Mucosa of stomach (tissue), 1 donor: ENCODE measurements at regions not wholly inside any gene's neighbourhood (a gene's known extent, or its start where the extent isn't known, plus 50 kb on each side); places are given as distances from the start of the nearest gene placed in this dataset.

Experiments
- H3K27me3 ChIP-seq: one replicate; pipeline ENCODE4 v1.7.0; 2013; ENCODE audit warnings: mild to moderate bottlenecking, low read length; ENCODE audit not compliant: control insufficient read depth, insufficient read depth
- H3K36me3 ChIP-seq: one replicate; pipeline ENCODE4 v1.7.0; 2013; ENCODE audit warnings: low read length; ENCODE audit not compliant: control insufficient read depth, insufficient read depth
- H3K4me1 ChIP-seq: one replicate; pipeline ENCODE4 v1.7.0; 2013; ENCODE audit warnings: mild to moderate bottlenecking, low read length; ENCODE audit not compliant: control insufficient read depth, insufficient read depth
- H3K4me3 ChIP-seq: one replicate; pipeline ENCODE4 v1.7.0; 2013; ENCODE audit warnings: low read length
- H3K9ac ChIP-seq: one replicate; pipeline ENCODE4 v1.7.0; 2013; ENCODE audit warnings: mild to moderate bottlenecking, low read length, moderate library complexity
- H3K9me3 ChIP-seq: one replicate; pipeline ENCODE4 v1.7.0; 2013; ENCODE audit warnings: mild to moderate bottlenecking, low read length, moderate library complexity; ENCODE audit not compliant: control insufficient read depth
- donor health status: Pancreatic carcinoma.

DNA sequence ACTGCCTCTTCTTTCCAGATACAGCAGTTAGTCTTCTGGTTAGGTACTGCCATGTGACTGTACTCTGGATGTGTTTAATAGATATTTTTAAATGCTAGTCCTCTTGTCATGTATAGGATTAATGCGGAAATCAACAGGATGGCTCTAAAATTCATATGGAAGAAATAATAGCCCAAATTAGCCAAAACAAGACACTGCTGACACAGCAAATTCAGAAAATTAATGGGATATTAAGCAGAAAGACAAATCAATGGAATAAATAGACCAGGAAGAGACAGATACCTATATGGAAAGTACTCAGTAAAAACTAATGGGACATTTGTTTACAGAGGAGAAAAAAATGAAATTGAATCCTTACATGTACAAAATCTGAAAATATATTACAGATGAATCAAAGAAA is 679.3 kb upstream of the PCDH20 start:
- Histone ChIP-seq H3K27me3 (no peaks in the 10 kb centered on the region), H3K9me3 (no peaks in the 10 kb centered on the region), H3K4me3 (no peak overlapping the region), H3K4me1 (no peaks in the 10 kb centered on the region), H3K9ac (no peak overlapping the region), H3K36me3 (no peaks in the 10 kb centered on the region)

DNA sequence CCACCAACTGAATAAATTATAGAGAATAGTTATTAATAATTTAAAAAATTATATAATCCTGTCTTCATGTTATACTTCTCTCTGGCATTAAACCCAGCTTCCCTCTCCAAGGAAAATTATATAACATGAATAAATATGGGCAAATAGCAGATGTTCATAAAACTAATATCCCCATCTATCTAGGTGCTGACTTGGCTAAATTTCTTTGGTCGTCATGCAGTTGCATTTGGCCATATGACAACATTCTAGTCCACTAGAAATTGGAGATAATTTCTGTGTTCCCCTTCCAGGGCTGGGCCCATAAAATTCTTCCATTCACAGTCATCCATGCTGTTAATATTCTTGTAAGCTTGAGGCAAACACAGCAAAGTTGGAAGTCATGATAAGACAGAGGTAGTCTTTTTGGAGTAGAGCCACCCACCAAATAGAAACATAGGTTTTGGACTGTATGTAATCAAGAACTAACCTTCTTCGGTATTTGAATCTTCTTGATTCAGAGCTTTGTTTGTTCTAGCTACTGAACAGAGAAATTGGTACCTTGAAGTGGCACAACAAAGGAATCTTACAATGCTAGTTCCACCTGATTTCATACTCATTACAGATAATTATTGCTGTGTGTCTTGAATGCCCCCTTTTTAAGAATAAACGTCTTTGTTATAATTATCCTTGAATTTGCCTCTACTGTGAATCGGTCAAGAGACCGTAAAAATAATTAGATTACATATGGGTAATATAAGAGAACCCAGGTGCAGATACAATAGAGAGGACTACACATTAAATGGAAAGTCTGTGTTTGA is 678.5 kb upstream of the PCDH20 start:
- H3K4me1 ChIP-seq = no peaks in the 10 kb centered on the region
- no peaks in the 10 kb centered on the region for H3K36me3 ChIP-seq
- no peaks in the 10 kb centered on the region for H3K9me3 ChIP-seq
- H3K27me3 ChIP-seq = no peaks in the 10 kb centered on the region
- H3K9ac ChIP-seq = no peak overlapping the region
- H3K4me3 ChIP-seq = no peak overlapping the region

DNA sequence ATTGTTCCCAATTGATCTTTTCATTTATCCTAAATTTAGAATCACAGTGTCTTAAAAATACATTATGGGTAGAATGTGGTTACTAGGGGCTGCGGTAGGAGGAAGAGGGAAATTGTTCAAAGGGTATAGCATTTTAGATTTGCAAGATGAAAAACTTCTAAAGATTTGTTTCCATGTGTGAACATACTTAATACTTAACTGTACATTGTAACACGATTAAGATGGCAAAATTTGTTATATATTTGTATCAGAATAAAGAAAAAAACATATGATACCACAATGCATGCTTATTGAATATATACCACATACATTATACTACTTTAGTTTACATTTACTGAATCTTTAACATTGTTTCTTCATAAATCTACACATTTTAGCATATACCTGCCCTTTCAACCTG is 677.3 kb upstream of the PCDH20 start:
- H3K9ac ChIP-seq = no peak overlapping the region
- H3K36me3 ChIP-seq = no peaks in the 10 kb centered on the region
- no peaks in the 10 kb centered on the region for H3K4me1 ChIP-seq
- no peak overlapping the region for H3K4me3 ChIP-seq
- H3K9me3 ChIP-seq = no peaks in the 10 kb centered on the region
- H3K27me3 ChIP-seq = no peaks in the 10 kb centered on the region

DNA sequence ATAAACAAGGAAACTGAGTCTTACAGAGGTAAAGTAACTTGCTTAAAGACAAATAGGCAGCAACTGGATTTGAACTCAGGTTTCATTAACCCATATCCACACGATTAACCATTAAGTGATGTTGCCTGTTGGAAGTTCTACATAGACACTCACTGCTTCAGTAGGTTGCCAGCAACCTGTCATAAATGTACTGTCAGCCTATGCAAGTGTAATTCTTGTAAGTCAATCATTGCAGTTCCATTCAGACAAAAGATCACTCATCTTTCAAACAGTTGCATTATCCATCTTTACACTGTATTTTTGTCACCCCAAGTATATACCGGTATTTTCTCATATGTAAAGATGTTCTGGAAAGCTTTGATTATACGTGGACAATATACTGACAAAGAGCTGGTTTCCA is 676.9 kb upstream of the PCDH20 start:
- H3K4me1 ChIP-seq = no peaks in the 10 kb centered on the region
- no peaks in the 10 kb centered on the region for H3K9me3 ChIP-seq
- H3K27me3 ChIP-seq = no peaks in the 10 kb centered on the region
- H3K4me3 ChIP-seq = no peak overlapping the region
- H3K36me3 ChIP-seq = no peaks in the 10 kb centered on the region
- no peak overlapping the region for H3K9ac ChIP-seq

DNA sequence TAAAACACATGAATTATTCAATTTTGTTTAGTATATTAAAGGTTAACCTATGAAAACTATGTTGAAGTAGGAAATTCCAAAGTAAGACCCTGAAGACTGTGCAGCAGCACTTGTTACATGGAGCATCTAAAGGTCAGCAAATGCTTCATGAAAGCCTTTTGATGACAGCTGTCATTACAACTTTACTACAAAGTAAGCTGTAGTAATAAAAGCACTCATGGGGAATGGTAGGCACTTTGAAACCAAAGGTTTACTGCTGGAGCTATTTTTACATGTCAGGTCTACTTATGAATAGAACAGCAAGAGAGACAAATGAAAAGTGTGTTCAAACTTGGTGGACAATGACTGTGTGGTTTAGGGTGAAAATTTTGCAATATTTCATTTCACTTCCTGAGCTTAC is 672.5 kb upstream of the PCDH20 start:
- no peaks in the 10 kb centered on the region for H3K4me1 ChIP-seq
- H3K4me3 ChIP-seq = no peak overlapping the region
- no peak overlapping the region for H3K9ac ChIP-seq
- no peaks in the 10 kb centered on the region for H3K36me3 ChIP-seq
- no peaks in the 10 kb centered on the region for H3K9me3 ChIP-seq
- no peaks in the 10 kb centered on the region for H3K27me3 ChIP-seq

DNA sequence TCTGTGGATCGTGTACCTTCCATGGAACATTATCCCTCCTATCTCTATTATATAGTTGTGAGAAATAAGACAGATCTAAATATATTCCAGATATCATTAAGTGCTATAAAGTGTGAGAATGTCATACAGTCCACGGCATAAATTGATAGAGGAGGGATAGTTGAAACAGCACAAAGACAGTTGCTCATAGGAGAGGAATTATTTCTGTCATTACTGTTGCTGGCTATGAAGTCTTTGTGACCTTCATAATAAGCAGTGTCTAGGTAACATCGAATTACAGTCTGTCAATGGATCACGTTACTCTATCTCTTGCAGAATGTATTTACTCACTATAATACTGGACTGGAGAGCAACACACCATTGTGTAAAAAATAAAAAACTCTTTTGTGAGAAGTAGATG is 671.5 kb upstream of the PCDH20 start:
- no peak overlapping the region for H3K9ac ChIP-seq
- no peaks in the 10 kb centered on the region for H3K27me3 ChIP-seq
- no peaks in the 10 kb centered on the region for H3K36me3 ChIP-seq
- no peak overlapping the region for H3K4me3 ChIP-seq
- no peaks in the 10 kb centered on the region for H3K4me1 ChIP-seq
- no peaks in the 10 kb centered on the region for H3K9me3 ChIP-seq

DNA sequence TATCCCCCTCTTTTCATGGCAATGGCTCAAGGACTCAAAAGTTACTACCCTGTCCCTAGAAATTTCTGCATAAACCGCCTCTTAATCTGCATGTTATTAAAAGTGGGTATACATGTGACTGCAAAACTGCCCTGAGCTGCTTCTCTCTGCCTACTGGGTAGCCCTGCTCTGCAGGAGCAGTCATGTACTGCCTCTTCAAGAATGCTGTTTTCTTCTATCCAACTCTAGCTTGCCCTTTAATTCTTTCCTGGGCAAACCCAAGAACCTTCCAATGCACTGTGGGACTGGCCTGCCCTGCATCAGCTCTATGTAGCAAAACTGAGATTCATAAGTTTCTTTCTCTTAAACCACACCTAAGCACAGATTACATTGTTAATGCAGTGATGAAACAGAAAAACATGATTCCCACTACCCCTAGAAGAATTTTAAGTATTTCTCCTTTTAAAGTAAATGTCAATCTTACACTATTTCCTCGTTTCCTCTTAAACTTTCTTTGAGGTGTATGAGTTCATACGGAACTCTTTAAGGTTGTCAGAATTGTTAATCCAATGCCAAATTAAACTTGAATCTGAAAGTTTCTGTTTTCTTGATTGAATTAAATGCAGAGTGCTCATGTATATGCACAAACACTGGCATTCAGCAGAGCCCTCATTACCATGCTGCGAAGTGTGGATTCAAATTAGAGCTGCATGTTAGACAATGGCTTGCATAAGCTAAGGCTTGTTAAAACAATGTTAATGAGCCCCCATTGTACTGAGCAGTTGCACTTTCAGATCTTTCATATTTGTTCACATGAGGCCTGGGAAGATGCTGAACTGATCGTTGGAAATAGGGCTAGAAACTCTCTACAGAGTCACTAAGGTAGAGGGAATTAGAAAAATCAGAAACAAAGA is 669.9 kb upstream of the PCDH20 start:
- Histone ChIP-seq H3K9ac (no peak overlapping the region), H3K27me3 (no peaks in the 10 kb centered on the region), H3K36me3 (no peaks in the 10 kb centered on the region), H3K9me3 (no peaks in the 10 kb centered on the region), H3K4me3 (no peak overlapping the region), H3K4me1 (no peaks in the 10 kb centered on the region)

DNA sequence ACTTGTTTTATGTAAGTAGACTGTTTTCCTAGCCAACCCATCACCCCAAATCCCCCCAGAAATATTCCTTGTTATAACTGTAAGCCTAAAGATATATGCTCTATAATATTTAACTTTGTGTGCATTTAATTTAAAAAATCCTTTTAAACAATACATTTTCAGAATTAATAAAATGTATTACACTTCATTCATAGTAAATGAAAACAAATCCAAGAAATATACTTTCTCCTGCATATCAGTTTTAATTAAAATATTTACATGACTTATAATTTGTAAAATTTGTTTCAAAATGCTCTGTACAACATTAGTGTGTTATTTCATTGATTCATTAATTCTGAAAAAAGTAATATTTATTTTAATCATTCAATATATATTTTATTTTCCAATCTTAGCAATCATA is 669.1 kb upstream of the PCDH20 start:
- Histone ChIP-seq H3K4me1 (no peaks in the 10 kb centered on the region), H3K4me3 (no peak overlapping the region), H3K9ac (no peak overlapping the region), H3K27me3 (no peaks in the 10 kb centered on the region), H3K9me3 (no peaks in the 10 kb centered on the region), H3K36me3 (no peaks in the 10 kb centered on the region)

DNA sequence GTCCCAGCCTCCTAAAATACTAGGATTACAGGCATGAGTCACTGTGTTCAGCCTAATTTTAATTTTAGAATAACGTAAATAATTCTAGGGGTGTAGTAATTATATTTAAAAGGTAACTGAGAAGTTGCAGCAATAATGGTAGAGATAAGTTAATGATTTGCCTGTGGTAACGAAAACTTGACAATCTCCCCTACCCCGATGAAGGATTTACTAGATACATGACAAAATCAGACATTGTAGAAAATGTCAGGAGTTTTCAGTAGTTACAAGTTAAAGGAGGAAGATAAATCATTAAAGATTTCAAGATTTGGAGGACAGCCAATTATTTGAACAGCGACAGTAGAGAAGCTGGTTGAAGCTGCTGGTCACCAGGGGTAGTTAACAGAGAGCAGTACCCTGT is 652.2 kb upstream of the PCDH20 start:
- Histone ChIP-seq H3K36me3 (no peaks in the 10 kb centered on the region), H3K9ac (no peak overlapping the region), H3K9me3 (no peaks in the 10 kb centered on the region), H3K27me3 (no peaks in the 10 kb centered on the region), H3K4me3 (no peak overlapping the region), H3K4me1 (no peaks in the 10 kb centered on the region)

DNA sequence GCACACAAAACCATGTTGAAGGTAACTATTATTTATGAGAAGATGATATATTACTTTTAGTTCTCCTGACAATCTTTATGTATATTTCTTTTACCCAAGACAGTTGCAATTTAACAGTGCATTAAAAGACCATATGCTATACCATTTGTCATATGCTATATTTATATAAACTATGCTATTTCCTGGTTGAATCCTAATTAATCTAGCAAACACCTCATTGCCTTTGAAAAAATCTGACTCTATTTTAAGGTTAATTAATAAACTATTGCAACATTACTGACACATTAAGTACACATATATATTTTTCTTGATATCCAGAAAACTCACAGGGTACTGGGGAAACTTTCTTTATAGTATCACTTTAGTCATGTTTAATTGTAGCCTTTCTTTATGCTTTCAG is 649.4 kb upstream of the PCDH20 start:
- H3K4me1 ChIP-seq = no peaks in the 10 kb centered on the region
- H3K9ac ChIP-seq = no peak overlapping the region
- no peaks in the 10 kb centered on the region for H3K9me3 ChIP-seq
- no peaks in the 10 kb centered on the region for H3K27me3 ChIP-seq
- no peak overlapping the region for H3K4me3 ChIP-seq
- H3K36me3 ChIP-seq = no peaks in the 10 kb centered on the region

DNA sequence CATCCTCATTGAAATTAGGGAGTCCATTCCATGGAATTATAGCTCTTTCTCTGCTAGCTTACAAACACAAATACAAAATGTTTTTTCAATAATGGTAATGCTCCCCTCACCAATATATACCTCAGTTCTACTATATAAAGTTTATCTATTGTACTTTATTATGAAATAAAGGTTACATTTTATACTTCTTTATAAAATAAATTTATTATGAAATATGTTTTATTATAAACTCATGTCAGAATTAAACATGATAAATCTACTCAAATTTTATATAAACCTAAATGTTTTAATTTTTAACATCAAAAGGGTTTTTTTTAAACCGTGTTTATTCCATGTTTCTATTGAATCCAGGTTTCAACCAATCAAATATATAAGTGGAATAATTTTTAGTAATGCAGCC is 646.1 kb upstream of the PCDH20 start:
- Histone ChIP-seq H3K9ac (no peak overlapping the region), H3K4me3 (no peak overlapping the region), H3K27me3 (no peaks in the 10 kb centered on the region), H3K9me3 (no peaks in the 10 kb centered on the region), H3K4me1 (no peaks in the 10 kb centered on the region), H3K36me3 (no peaks in the 10 kb centered on the region)

DNA sequence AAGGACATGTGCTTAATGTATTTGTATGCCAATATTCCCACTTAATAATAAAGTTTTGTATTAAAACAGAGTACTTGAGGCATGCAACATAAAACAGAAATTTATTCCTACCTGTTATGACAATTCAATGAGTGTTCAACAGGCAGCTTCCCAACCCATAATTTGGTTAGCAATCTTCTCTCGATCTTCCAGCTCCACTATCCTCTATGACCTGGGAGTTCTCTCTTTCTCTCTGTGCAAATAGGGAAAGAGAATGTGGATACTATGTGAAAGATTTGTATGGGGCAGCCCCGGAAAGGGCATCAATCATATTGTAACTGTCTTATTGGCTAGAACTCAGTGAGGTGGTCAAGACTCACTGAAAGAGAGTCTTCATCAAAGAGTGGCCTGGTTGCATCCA is 644.9 kb upstream of the PCDH20 start:
- Histone ChIP-seq H3K36me3 (no peaks in the 10 kb centered on the region), H3K9ac (no peak overlapping the region), H3K4me1 (no peaks in the 10 kb centered on the region), H3K9me3 (no peaks in the 10 kb centered on the region), H3K27me3 (no peaks in the 10 kb centered on the region), H3K4me3 (no peak overlapping the region)
